Sigmoid colon (tissue), 6 donors: ENCODE measurements at regions not wholly inside any gene's neighbourhood (a gene's known extent, or its start where the extent isn't known, plus 50 kb on each side); places are given as distances from the start of the nearest gene placed in this dataset.

Experiments
- DNase-seq: peaks from one replicate; pipeline ENCODE4 v3.0.0-alpha.2; 2019
- H3K27ac ChIP-seq, 4 donors: fragments of 200-600 bp; sonication (generic); one replicate each; pipeline ENCODE4 v1.5.1; 2016 to 2019; ENCODE audit warnings: mild to moderate bottlenecking in 1 of 4
- H3K27me3 ChIP-seq, 3 donors: fragments of 200-600 bp; sonication (generic); one replicate each; pipeline ENCODE4 v1.5.1; 2019; ENCODE audit warnings: mild to moderate bottlenecking in 1 of 3
- H3K36me3 ChIP-seq, 4 donors: fragments of 200-600 bp; sonication (generic); one replicate each; pipeline ENCODE4 v1.5.1; 2016 to 2019
- H3K4me1 ChIP-seq, 4 donors: fragments of 200-600 bp; sonication (generic); one replicate each; pipeline ENCODE4 v1.5.1; 2017 to 2019
- H3K4me3 ChIP-seq, 4 donors: fragments of 200-600 bp; sonication (generic); one replicate each; pipeline ENCODE4 v1.5.1; 2017 to 2019; ENCODE audit warnings: mild to moderate bottlenecking in 2 of 4, moderate library complexity in 1 of 4
- H3K9me3 ChIP-seq, 4 donors: fragments of 200-600 bp in 3 of 4; sonication (generic) in 3 of 4; one replicate each; pipeline versions ENCODE4 v1.5.1 to v1.6.1; 2013 to 2019
- CTCF ChIP-seq, 4 experiments: fragments of 450-650 bp in 3 of 4; fragments of 200-600 bp in 1 of 4; IDR thresholded peaks; one replicate each; pipeline ENCODE4 v1.5.1; 2016 to 2019; ENCODE audit warnings: antibody characterized with exemption in 4 of 4, mild to moderate bottlenecking in 3 of 4, moderate library complexity in 2 of 4
- EP300 ChIP-seq, 4 donors: sonication (generic); formaldehyde crosslinking; IDR thresholded peaks; one replicate each; pipeline ENCODE4 v1.6.1; 2017; ENCODE audit warnings: antibody characterized with exemption in 4 of 4
- POLR2A ChIP-seq, 2 donors: fragments of 450-650 bp; IDR thresholded peaks; one replicate each; pipeline ENCODE4 v1.6.1; 2016; ENCODE audit warnings: antibody characterized with exemption in 2 of 2, mild to moderate bottlenecking in 2 of 2, moderate library complexity in 2 of 2
- POLR2AphosphoS5 ChIP-seq, 4 donors: sonication (generic); formaldehyde crosslinking; IDR thresholded peaks; one replicate each; pipeline ENCODE4 v1.6.1; 2017; ENCODE audit warnings: antibody characterized with exemption in 4 of 4
- WGBS, 2 donors: extraction: QIAGEN DNeasy Blood & Tissue Kit; methylation state at CpG; one replicate each; pipeline ENCODE4 v1.1.7; 2013; 5-methylcytosine and 5-hydroxymethylcytosine counted together
- intact Hi-C: fragments of 100-400 bp; cut with DNase I; formaldehyde crosslinking; loops from one replicate; pipeline ENCODE4 v1.15.1; 2023
- donor health status: healthy with polysubstance abuse.
- donor health status: healthy.

GRCh38 chr13:97548138-97548537 is 114.2 kb downstream of the RAP2A start:
- no peaks in the 10 kb centered on the region for H3K9me3 ChIP-seq
- no peaks in the 10 kb centered on the region for H3K36me3 ChIP-seq
- 35 to 48% methylated on average over 3 of the region's 3 CpGs for WGBS, 2 donors
- no peak for TF ChIP-seq POLR2A (IDR thresholded peaks at IDR 0.05)
- TF ChIP-seq POLR2AphosphoS5 (IDR thresholded peaks at IDR 0.05), result no peak
- TF ChIP-seq EP300 (IDR thresholded peaks at IDR 0.05), result no peak
- TF ChIP-seq CTCF (IDR thresholded peaks at IDR 0.05), result no peak
- no peak overlapping the region for H3K27ac ChIP-seq
- no peak for DNase-seq
- H3K4me1 ChIP-seq, result no peaks in the 10 kb centered on the region
- no peaks in the 10 kb centered on the region for H3K27me3 ChIP-seq
- no peak overlapping the region for H3K4me3 ChIP-seq
- intact Hi-C loops, result no loop called here

GRCh38 chr13:97548711-97549110 is 114.7 kb downstream of the RAP2A start:
- H3K27me3 ChIP-seq, result no peaks in the 10 kb centered on the region
- WGBS, 2 donors, result 77 to 82% methylated on average over 4 of the region's 4 CpGs
- H3K4me3 ChIP-seq, result no peak overlapping the region
- no peaks in the 10 kb centered on the region for H3K36me3 ChIP-seq
- no peak for TF ChIP-seq CTCF (IDR thresholded peaks at IDR 0.05)
- no peak for TF ChIP-seq POLR2A (IDR thresholded peaks at IDR 0.05)
- TF ChIP-seq POLR2AphosphoS5 (IDR thresholded peaks at IDR 0.05), result no peak
- no peak for TF ChIP-seq EP300 (IDR thresholded peaks at IDR 0.05)
- H3K27ac ChIP-seq, result no peak overlapping the region
- H3K4me1 ChIP-seq, result no peaks in the 10 kb centered on the region
- no peaks in the 10 kb centered on the region for H3K9me3 ChIP-seq
- no peak for DNase-seq
- intact Hi-C loops, result no loop called here

- 78 to 85% methylated on average over 1 of the region's 1 CpG for WGBS, 2 donors
- TF ChIP-seq CTCF (IDR thresholded peaks at IDR 0.05), result no peak
- no peak for TF ChIP-seq POLR2AphosphoS5 (IDR thresholded peaks at IDR 0.05)
- TF ChIP-seq POLR2A (IDR thresholded peaks at IDR 0.05), result no peak
- TF ChIP-seq EP300 (IDR thresholded peaks at IDR 0.05), result no peak
- no peaks in the 10 kb centered on the region for H3K9me3 ChIP-seq
- H3K36me3 ChIP-seq, result no peaks in the 10 kb centered on the region
- no peak for DNase-seq
- intact Hi-C loops, result no loop called here
- no peak overlapping the region for H3K4me3 ChIP-seq
- H3K27me3 ChIP-seq, result no peaks in the 10 kb centered on the region
- H3K27ac ChIP-seq, result no peak overlapping the region
- H3K4me1 ChIP-seq, result no peaks in the 10 kb centered on the region
Observed at GRCh38 chr13:97549201-97549600, 115.2 kb downstream of the RAP2A start.

- no peaks in the 10 kb centered on the region for H3K9me3 ChIP-seq
- no peaks in the 10 kb centered on the region for H3K4me1 ChIP-seq
- TF ChIP-seq POLR2AphosphoS5 (IDR thresholded peaks at IDR 0.05) (no peak), EP300 (IDR thresholded peaks at IDR 0.05) (no peak), CTCF (IDR thresholded peaks at IDR 0.05) (no peak), POLR2A (IDR thresholded peaks at IDR 0.05) (no peak)
- H3K27ac ChIP-seq, result no peak overlapping the region
- no peak overlapping the region for H3K4me3 ChIP-seq
- DNase-seq, result no peak
- no peaks in the 10 kb centered on the region for H3K27me3 ChIP-seq
- no peaks in the 10 kb centered on the region for H3K36me3 ChIP-seq
- intact Hi-C loops, result no loop called here
- WGBS, 2 donors, result 71 to 78% methylated on average over 2 of the region's 2 CpGs
Observed at GRCh38 chr13:97554496-97554895, 120.5 kb downstream of the RAP2A start.

- no peak for TF ChIP-seq POLR2A (IDR thresholded peaks at IDR 0.05)
- no peak for TF ChIP-seq EP300 (IDR thresholded peaks at IDR 0.05)
- TF ChIP-seq CTCF (IDR thresholded peaks at IDR 0.05), result no peak
- no peak for TF ChIP-seq POLR2AphosphoS5 (IDR thresholded peaks at IDR 0.05)
- Histone ChIP-seq H3K27me3 (no peaks in the 10 kb centered on the region), H3K4me3 (no peak overlapping the region), H3K36me3 (no peaks in the 10 kb centered on the region), H3K9me3 (no peaks in the 10 kb centered on the region), H3K27ac (no peak overlapping the region), H3K4me1 (no peaks in the 10 kb centered on the region)
- intact Hi-C loops, result no loop called here
- WGBS, 2 donors, result 95 to 99% methylated on average over 1 of the region's 1 CpG
- no peak for DNase-seq
Observed at GRCh38 chr13:97555034-97555433, 121.1 kb downstream of the RAP2A start.
